Lower leg skin (tissue), 4 donors: ENCODE measurements at regions not wholly inside any gene's neighbourhood (a gene's known extent, or its start where the extent isn't known, plus 50 kb on each side); places are given as distances from the start of the nearest gene placed in this dataset.
"Not testable (repeated sequence)": the region's sequence is repeated elsewhere in the genome, so short reads cannot be mapped to it uniquely, and the experiment has no call there.

ENCODE experiments used
- DNase-seq, 2 donors: peaks; one replicate each; pipeline ENCODE4 v3.0.0-alpha.2; 2019; ENCODE audit warnings: low spot score in 2 of 2
- H3K4me3 ChIP-seq: fragments of 200-600 bp; sonication (generic); 2 replicates; pipeline ENCODE4 v1.5.1; 2017; ENCODE audit warnings: mild to moderate bottlenecking, low read depth; ENCODE audit not compliant: poor library complexity, severe bottlenecking
- CTCF ChIP-seq, 3 donors: fragments of 450-650 bp; IDR thresholded peaks; one replicate each; pipeline ENCODE4 v1.5.1; 2016; ENCODE audit warnings: antibody characterized with exemption in 3 of 3, mild to moderate bottlenecking in 3 of 3, moderate library complexity in 2 of 3
- POLR2A ChIP-seq, 2 donors: fragments of 450-650 bp; IDR thresholded peaks; one replicate each; pipeline ENCODE4 v1.6.1; 2016 to 2017; ENCODE audit warnings: antibody characterized with exemption in 2 of 2, mild to moderate bottlenecking in 1 of 2, moderate library complexity in 1 of 2
- WGBS, 2 donors: methylation state at CpG; one replicate each; pipeline ENCODE4 v1.1.5; 2018; 5-methylcytosine and 5-hydroxymethylcytosine counted together
- intact Hi-C: fragments of 100-400 bp; cut with DNase I; formaldehyde crosslinking; loops from one replicate; pipeline ENCODE4 v1.15.0; 2023; ENCODE audit warnings: low total_unique reads

GRCh38 chr5:135745897-135746500 is 88.5 kb upstream of the SLC25A48 start:
- TF ChIP-seq POLR2A (IDR thresholded peaks at IDR 0.05) (no peak), CTCF (IDR thresholded peaks at IDR 0.05) (no peak)
- whole genome bisulfite sequencing, 2 donors, result 93 to 94% methylated on average over 18 of the region's 18 CpGs
- no peak for DNase-seq
- intact Hi-C loops, result no loop called here
- H3K4me3 ChIP-seq, result no peak overlapping the region

DNA sequence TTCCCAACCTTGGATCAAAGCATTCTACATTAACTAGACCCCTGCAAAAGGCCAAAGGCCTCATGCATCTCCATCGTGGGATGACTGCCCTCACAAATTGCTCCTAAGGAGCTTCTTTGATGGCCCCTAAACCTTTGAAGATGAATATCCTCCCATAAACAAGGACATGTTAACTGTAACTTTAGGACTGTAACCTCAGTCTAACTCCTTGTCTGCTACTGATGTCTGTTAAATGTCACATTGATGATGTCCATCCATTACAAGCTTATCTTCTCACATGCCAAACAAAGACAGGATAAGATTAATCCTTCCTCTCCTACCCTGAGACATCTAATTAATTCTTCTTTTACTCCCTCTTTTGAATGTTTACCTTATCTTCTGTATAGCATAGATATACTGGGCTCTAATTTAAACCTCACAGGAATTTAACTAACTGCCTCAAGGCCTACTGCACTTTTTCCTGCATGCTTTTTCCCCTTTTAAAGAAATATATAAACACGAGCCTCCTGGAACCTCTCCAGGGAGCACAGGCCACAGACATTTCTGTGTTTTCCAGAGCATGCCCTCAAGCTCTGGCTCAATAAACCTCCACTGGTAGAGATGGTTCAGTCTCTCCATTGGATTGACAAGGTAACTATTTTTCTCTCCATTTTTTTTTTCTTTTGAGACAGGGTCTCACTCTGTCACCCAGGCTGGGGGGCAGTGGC is 90.6 kb upstream of the SLC25A48 start:
- TF ChIP-seq CTCF (IDR thresholded peaks at IDR 0.05) (no peak), POLR2A (IDR thresholded peaks at IDR 0.05) (no peak)
- no peak overlapping the region for H3K4me3 ChIP-seq
- intact Hi-C loops, result no loop called here
- DNase-seq, result no peak
- WGBS, 2 donors, result 43 to 45% methylated on average over 2 of the region's 2 CpGs

GRCh38 chr5:135743181-135743580 is 91.3 kb upstream of the SLC25A48 start:
- WGBS, 2 donors, result 90 to 95% methylated on average over 6 of the region's 6 CpGs
- intact Hi-C loops, result no loop called here
- TF ChIP-seq POLR2A (IDR thresholded peaks at IDR 0.05), result no peak
- TF ChIP-seq CTCF (IDR thresholded peaks at IDR 0.05), result no peak
- DNase-seq, result no peak
- H3K4me3 ChIP-seq, result no peak overlapping the region

DNA sequence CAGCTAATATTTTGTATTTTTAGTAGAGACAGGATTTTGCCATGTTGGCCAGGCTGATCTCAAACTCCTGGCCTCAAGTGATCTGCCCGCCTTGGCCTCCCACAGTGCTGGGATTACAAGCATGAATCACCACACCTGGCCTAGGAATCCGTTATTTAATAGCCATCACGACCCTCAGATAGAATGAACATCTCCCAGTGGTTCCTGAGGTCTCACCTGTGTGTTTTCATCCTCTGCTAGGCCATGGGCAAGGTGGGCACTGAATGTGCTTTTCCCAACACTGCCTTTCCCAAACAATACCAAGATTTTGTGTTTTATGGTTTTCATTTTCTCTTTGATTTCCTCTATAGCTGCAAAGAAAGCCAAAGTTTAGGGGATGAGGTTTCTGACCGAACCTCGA is 92.2 kb upstream of the SLC25A48 start:
- intact Hi-C loops, H3K4me3 ChIP-seq: not testable (repeated sequence)
- WGBS, 2 donors, result 75 to 77% methylated on average over 5 of the region's 5 CpGs
- peak in 1 of 2 donors; percentile 56 for DNase-seq

DNA sequence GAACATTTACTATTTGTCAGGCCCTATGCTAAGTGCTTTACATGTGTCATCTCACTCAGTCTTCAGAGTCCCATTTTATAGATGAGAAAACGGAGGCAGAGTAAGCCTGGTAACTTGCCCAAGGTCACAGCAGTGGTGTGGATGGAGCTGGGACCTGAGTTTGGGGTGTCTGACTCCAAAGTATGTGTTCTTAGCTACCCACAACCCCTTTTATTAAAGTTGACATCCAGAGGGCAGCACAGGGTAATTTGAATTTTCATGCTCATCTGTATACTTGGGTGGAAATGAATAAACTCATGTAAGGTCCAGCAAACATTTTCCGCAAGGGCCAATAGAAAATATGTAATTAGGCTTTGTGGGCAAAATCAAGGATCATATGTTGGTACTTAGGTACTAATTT is 93.4 kb upstream of the SLC25A48 start:
- DNase-seq, result peak in 1 of 2 donors; percentile 10
- no peak for TF ChIP-seq POLR2A (IDR thresholded peaks at IDR 0.05)
- TF ChIP-seq CTCF (IDR thresholded peaks at IDR 0.05), result no peak
- intact Hi-C loops, result no loop called here
- 96 to 98% methylated on average over 2 of the region's 2 CpGs for WGBS, 2 donors
- H3K4me3 ChIP-seq, result no peak overlapping the region

DNA sequence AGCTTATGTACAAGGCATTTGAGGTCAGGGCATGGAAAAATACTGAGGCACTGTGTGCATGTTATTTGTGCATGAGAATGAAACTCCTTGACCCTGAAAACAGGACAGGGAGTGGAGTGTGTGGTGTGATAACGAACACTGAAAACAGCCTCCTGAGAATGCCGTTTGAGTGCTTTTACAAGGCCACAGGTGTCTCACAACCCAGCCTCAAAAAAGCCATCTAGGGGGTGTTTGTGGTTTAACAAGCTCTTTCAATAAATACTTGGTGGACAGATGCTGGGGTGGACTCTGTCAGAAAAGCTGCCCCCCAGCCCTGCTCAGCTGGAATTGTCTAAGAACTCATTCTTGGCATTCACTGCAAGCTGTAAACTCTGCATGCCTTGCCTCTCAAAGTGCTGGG is 94.0 kb upstream of the SLC25A48 start:
- WGBS, 2 donors, result 39 to 66% methylated on average over 2 of the region's 2 CpGs
- intact Hi-C loops, result no loop called here
- no peak overlapping the region for H3K4me3 ChIP-seq
- peak; percentile 10 to 32 for DNase-seq
- TF ChIP-seq CTCF (IDR thresholded peaks at IDR 0.05) (no peak), POLR2A (IDR thresholded peaks at IDR 0.05) (no peak)
